Cardiac muscle cell (in vitro differentiated cells and primary cell): ENCODE measurements at regions not wholly inside any gene's neighbourhood (a gene's known extent, or its start where the extent isn't known, plus 50 kb on each side); places are given as distances from the start of the nearest gene placed in this dataset.
A peak's percentile ranks its signal among the peaks of the same experiment; 100 is the strongest.

ENCODE experiments used
- DNase-seq, 2 donors: peaks; one replicate each; pipeline versions ENCODE4 v3.0.0 to v3.0.0-alpha.2; 2010 to 2017; ENCODE audit warnings: low read depth in 1 of 2, low spot score in 1 of 2
- H3K27ac ChIP-seq: fragments of 200-600 bp; sonication (generic); 2 replicates; pipeline ENCODE4 v1.5.1; 2016
- H3K27me3 ChIP-seq: fragments of 200-600 bp; sonication (generic); 2 replicates; pipeline ENCODE4 v1.6.0; 2016; ENCODE audit warnings: control low read depth
- H3K36me3 ChIP-seq: fragments of 200-600 bp; sonication (generic); 2 replicates; pipeline ENCODE4 v1.5.1; 2016; ENCODE audit warnings: control low read depth
- H3K4me1 ChIP-seq: fragments of 200-600 bp; sonication (generic); 2 replicates; pipeline ENCODE4 v1.8.1; 2017; ENCODE audit warnings: low read depth, mild to moderate bottlenecking, mixed run types
- H3K4me3 ChIP-seq: fragments of 200-600 bp; sonication (generic); 2 replicates; pipeline ENCODE4 v1.5.1; 2016; ENCODE audit warnings: mild to moderate bottlenecking
- H3K9me3 ChIP-seq: fragments of 200-600 bp; sonication (generic); 2 replicates; pipeline ENCODE4 v1.5.1; 2017; ENCODE audit warnings: low read depth, mild to moderate bottlenecking, control low read depth
- CTCF ChIP-seq: IDR thresholded peaks from 2 replicates; pipeline ENCODE4 v1.5.1; 2012; ENCODE audit warnings: low read depth, mild to moderate bottlenecking, low read length

- Histone ChIP-seq H3K27me3 (no peaks in the 10 kb centered on the region), H3K27ac (no peak overlapping the region), H3K9me3 (no peaks in the 10 kb centered on the region), H3K36me3 (no peaks in the 10 kb centered on the region), H3K4me1 (no peaks in the 10 kb centered on the region), H3K4me3 (no peak overlapping the region)
- no peak for DNase-seq
- no peak for TF ChIP-seq CTCF
These were observed 54.2 kb upstream of the MCTP2 start for GRCh38 chr15:94177112-94177511.

GRCh38 chr15:94175420-94175819, 55.9 kb upstream of the MCTP2 start:
- DNase-seq: no peak

GRCh38 chr15:94174399-94174802, 57.0 kb upstream of the MCTP2 start:
- DNase-seq: no peak
- Histone ChIP-seq H3K4me3 (no peak overlapping the region), H3K9me3 (no peaks in the 10 kb centered on the region), H3K4me1 (no peaks in the 10 kb centered on the region), H3K36me3 (no peaks in the 10 kb centered on the region), H3K27ac (no peak overlapping the region), H3K27me3 (no peaks in the 10 kb centered on the region)
- TF ChIP-seq CTCF: no peak

More at GRCh38 chr15:94175420-94175819, 55.9 kb upstream of the MCTP2 start:
- Histone ChIP-seq H3K27me3 (no peaks in the 10 kb centered on the region), H3K36me3 (no peaks in the 10 kb centered on the region), H3K4me3 (no peak overlapping the region), H3K4me1 (no peaks in the 10 kb centered on the region), H3K27ac (no peak overlapping the region), H3K9me3 (no peaks in the 10 kb centered on the region)
- TF ChIP-seq CTCF: no peak

- H3K4me1 ChIP-seq: no peaks in the 10 kb centered on the region
- TF ChIP-seq CTCF: no peak
- no peak for DNase-seq
- H3K36me3 ChIP-seq: no peaks in the 10 kb centered on the region
- H3K27me3 ChIP-seq: no peaks in the 10 kb centered on the region
- H3K27ac ChIP-seq: no peak overlapping the region
- H3K9me3 ChIP-seq: no peaks in the 10 kb centered on the region
- H3K4me3 ChIP-seq: no peak overlapping the region
These were observed 63.1 kb upstream of the MCTP2 start for GRCh38 chr15:94168250-94168649.

GRCh38 chr15:94164971-94165370, 66.4 kb upstream of the MCTP2 start:
- Histone ChIP-seq H3K9me3 (no peaks in the 10 kb centered on the region), H3K27ac (no peak overlapping the region), H3K4me3 (no peak overlapping the region), H3K27me3 (peaks cover 4% of the 10 kb centered on the region), H3K36me3 (no peaks in the 10 kb centered on the region), H3K4me1 (no peaks in the 10 kb centered on the region)
- DNase-seq: no peak
- no peak for TF ChIP-seq CTCF

GRCh38 chr15:94164202-94164807, 67.1 kb upstream of the MCTP2 start:
- no peaks in the 10 kb centered on the region for H3K4me1 ChIP-seq
- H3K27ac ChIP-seq: no peak overlapping the region
- H3K4me3 ChIP-seq: no peak overlapping the region
- H3K36me3 ChIP-seq: no peaks in the 10 kb centered on the region
- H3K27me3 ChIP-seq: peaks cover 4% of the 10 kb centered on the region
- DNase-seq: peak; percentile 38 to 77
- peak; percentile 55 for TF ChIP-seq CTCF
- no peaks in the 10 kb centered on the region for H3K9me3 ChIP-seq
